Heart left ventricle (tissue), 16 donors: ENCODE measurements at regions not wholly inside any gene's neighbourhood (a gene's known extent, or its start where the extent isn't known, plus 50 kb on each side); places are given as distances from the start of the nearest gene placed in this dataset.
"Not testable (repeated sequence)": the region's sequence is repeated elsewhere in the genome, so short reads cannot be mapped to it uniquely, and the experiment has no call there.

Experiments
- ATAC-seq, 4 donors: fragments of 200-7000 bp; cut with Tn5 transposase; one replicate each; pipeline ENCODE4 v1.9.1; 2020 to 2022; ENCODE audit warnings: moderate library complexity in 4 of 4, mild to moderate bottlenecking in 3 of 4, moderate number of reproducible peaks in 1 of 4
- DNase-seq, 5 donors: peaks; one replicate each; pipeline ENCODE4 v3.0.0-alpha.2; 2020
- H3K27ac ChIP-seq, 12 donors: fragments of 200-600 bp; sonication (generic) in 4 of 12; one replicate each; pipeline versions ENCODE4 v1.5.0 to v1.8.0; 2016 to 2022; ENCODE audit warnings: mild to moderate bottlenecking in 2 of 12
- H3K27me3 ChIP-seq, 9 donors: fragments of 200-600 bp; sonication (generic) in 2 of 9; one replicate each; pipeline versions ENCODE4 v1.5.1 to v1.8.0; 2016 to 2022; ENCODE audit warnings: mild to moderate bottlenecking in 3 of 9
- H3K36me3 ChIP-seq, 9 donors: fragments of 200-600 bp; sonication (generic) in 2 of 9; one replicate each; pipeline versions ENCODE4 v1.5.0 to v1.8.0; 2018 to 2022; ENCODE audit warnings: mild to moderate bottlenecking in 2 of 9
- H3K4me1 ChIP-seq, 12 donors: fragments of 200-600 bp; sonication (generic) in 4 of 12; one replicate each; pipeline versions ENCODE4 v1.5.0 to v1.8.0; 2016 to 2022; ENCODE audit warnings: mild to moderate bottlenecking in 3 of 12
- H3K4me3 ChIP-seq, 12 donors: fragments of 200-600 bp; sonication (generic) in 4 of 12; one replicate each; pipeline versions ENCODE4 v1.5.0 to v1.8.0; 2017 to 2022; ENCODE audit warnings: mild to moderate bottlenecking in 9 of 12, moderate library complexity in 4 of 12
- H3K9me3 ChIP-seq, 12 donors: fragments of 200-600 bp; sonication (generic) in 4 of 12; one replicate each; pipeline versions ENCODE4 v1.5.0 to v1.8.0; 2016 to 2022; ENCODE audit warnings: mild to moderate bottlenecking in 1 of 12
- POLR2A ChIP-seq, 2 donors: fragments of 450-650 bp; IDR thresholded peaks; one replicate each; pipeline ENCODE4 v1.6.1; 2017; ENCODE audit warnings: antibody characterized with exemption in 2 of 2, mild to moderate bottlenecking in 2 of 2, moderate library complexity in 2 of 2
- WGBS, 4 donors: extraction: QIAGEN DNeasy Blood & Tissue Kit in 2 of 4; methylation state at CpG; one replicate each; pipeline versions ENCODE4 v1.1.5 to v1.1.7; 2013 to 2018; 5-methylcytosine and 5-hydroxymethylcytosine counted together
- intact Hi-C, 10 donors: fragments of 100-400 bp; cut with DNase I; formaldehyde crosslinking; loops; one replicate each; pipeline versions ENCODE4 v1.11.1 to v1.14.2; 2022
- TF ChIP-seq, protein P1 (sequence below), 12 donors: fragments of 200-600 bp; sonication (generic) in 4 of 12; IDR thresholded peaks; one replicate each; pipeline versions ENCODE4 v1.5.0 to v1.8.0; 2018 to 2022; ENCODE audit warnings: antibody characterized with exemption in 12 of 12, mild to moderate bottlenecking in 5 of 12
- donor health status: ischemic (EF 13 %, LVEDD 7.1; RV severe dilation, severe dysfunction).
- donor health status: healthy with polysubstance abuse.
- donor health status: DM: no; HTN: yes; CAD: no.
- donor health status: DM: no; HTN: no; CAD: no.
- donor health status: ischemic (EF 25% LVEDD 6.9; RV normal size, moderate dysfunction).
- donor health status: ischemic (EF 25% LVEDD 5.7; RV mildly dilated, moderate dysfunction).
- donor health status: healthy.
- donor health status: DM: yes; HTN: yes; CAD: no.
- donor health status: ischemic (EF 35%, LVEDD 5.7; RV mildly dilated, moderate dysfunction).
- donor health status: nonischemic (EF 11% LVEDD 7.7; RV severe dilation, severe dysfunction).
- donor health status: DM: yes; HTN: yes; CAD: no.
- donor health status: PGD.
- donor health status: ischemic (EF 29% LVEDD 5.4; RV normal size, mild dysfunction).
- donor health status: nonischemic (EF 23%, LVEDD 6.1; RV moderate dilation, normal function).

DNA sequence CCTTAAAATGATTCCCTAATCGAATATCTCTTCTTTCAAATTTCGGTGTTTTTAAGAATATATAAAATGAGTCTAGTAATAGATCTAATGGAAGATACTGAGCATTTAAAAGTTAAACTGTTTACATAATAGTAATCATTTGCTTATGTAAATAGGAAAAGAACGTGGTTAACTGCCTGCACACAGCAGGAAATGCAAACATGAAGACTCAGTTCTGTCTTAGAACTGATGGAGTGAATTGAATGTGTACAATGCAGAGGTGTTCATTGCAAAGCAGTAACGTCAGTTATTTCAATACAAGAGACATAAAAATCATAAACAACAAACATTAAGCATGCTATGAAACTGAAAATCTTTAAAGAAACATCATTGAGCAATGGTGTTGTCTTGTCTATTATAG lies 359.4 kb upstream of the ADAMTS5 start:
- Histone ChIP-seq H3K4me1 (no peaks in the 10 kb centered on the region), H3K36me3 (no peaks in the 10 kb centered on the region), H3K4me3 (no peak overlapping the region), H3K9me3 (peaks cover 0 to 11% (median 0%) of the 10 kb centered on the region in 12 donors), H3K27me3 (no peaks in the 10 kb centered on the region), H3K27ac (no peak overlapping the region)
- no peak for DNase-seq
- ATAC-seq: no peak
- no peak for TF ChIP-seq POLR2A (IDR thresholded peaks at IDR 0.05)
- TF ChIP-seq, protein P1, sequence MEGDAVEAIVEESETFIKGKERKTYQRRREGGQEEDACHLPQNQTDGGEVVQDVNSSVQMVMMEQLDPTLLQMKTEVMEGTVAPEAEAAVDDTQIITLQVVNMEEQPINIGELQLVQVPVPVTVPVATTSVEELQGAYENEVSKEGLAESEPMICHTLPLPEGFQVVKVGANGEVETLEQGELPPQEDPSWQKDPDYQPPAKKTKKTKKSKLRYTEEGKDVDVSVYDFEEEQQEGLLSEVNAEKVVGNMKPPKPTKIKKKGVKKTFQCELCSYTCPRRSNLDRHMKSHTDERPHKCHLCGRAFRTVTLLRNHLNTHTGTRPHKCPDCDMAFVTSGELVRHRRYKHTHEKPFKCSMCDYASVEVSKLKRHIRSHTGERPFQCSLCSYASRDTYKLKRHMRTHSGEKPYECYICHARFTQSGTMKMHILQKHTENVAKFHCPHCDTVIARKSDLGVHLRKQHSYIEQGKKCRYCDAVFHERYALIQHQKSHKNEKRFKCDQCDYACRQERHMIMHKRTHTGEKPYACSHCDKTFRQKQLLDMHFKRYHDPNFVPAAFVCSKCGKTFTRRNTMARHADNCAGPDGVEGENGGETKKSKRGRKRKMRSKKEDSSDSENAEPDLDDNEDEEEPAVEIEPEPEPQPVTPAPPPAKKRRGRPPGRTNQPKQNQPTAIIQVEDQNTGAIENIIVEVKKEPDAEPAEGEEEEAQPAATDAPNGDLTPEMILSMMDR (IDR thresholded peaks at IDR 0.05): no peak
- intact Hi-C loops: no loop called here
- 53 to 57% (median 56%) methylated on average over 4 of the region's 4 CpGs for WGBS, 4 donors

- Histone ChIP-seq H3K27ac (no peak overlapping the region), H3K27me3 (no peaks in the 10 kb centered on the region), H3K4me3 (no peak overlapping the region), H3K9me3 (peaks cover 0 to 11% (median 0%) of the 10 kb centered on the region in 12 donors), H3K4me1 (no peaks in the 10 kb centered on the region), H3K36me3 (no peaks in the 10 kb centered on the region)
- 74 to 86% (median 78%) methylated on average over 2 of the region's 2 CpGs for WGBS, 4 donors
- ATAC-seq (no peak), DNase-seq (no peak)
- intact Hi-C loops: no loop called here
- TF ChIP-seq POLR2A (IDR thresholded peaks at IDR 0.05): no peak
- TF ChIP-seq, protein P1 (IDR thresholded peaks at IDR 0.05): no peak
Observed at GRCh38 chr21:27323331-27323730, 356.4 kb upstream of the ADAMTS5 start.

GRCh38 chr21:27321791-27322190 lies 354.9 kb upstream of the ADAMTS5 start:
- Histone ChIP-seq H3K9me3 (peaks cover 0 to 8% (median 0%) of the 10 kb centered on the region in 12 donors), H3K36me3 (no peaks in the 10 kb centered on the region), H3K27ac (no peak overlapping the region), H3K4me1 (no peaks in the 10 kb centered on the region), H3K27me3 (no peaks in the 10 kb centered on the region), H3K4me3 (no peak overlapping the region)
- ATAC-seq (no peak), DNase-seq (no peak)
- 78 to 87% (median 82%) methylated on average over 2 of the region's 2 CpGs for WGBS, 4 donors
- intact Hi-C loops: no loop called here
- TF ChIP-seq, protein P1 (IDR thresholded peaks at IDR 0.05): no peak
- TF ChIP-seq POLR2A (IDR thresholded peaks at IDR 0.05): no peak

DNA sequence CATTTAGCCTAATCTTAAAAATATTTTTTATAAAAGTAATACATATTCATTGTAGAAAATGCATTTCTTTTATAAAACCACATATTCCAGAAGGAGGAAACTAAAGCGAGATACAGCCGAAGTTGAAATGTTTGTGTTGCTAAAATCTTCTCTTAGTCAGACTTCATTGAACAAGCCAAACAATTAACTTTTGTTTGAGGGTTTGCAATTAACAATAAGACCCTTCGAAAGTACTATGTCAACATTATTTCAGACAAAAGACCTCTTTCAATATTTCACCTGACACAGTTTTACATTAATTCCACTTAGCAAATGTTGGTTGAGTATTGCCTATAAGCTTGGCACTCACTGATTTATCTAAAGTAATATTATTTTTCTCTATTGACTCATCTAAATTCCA lies 354.0 kb upstream of the ADAMTS5 start:
- Histone ChIP-seq H3K4me1 (no peaks in the 10 kb centered on the region), H3K36me3 (no peaks in the 10 kb centered on the region), H3K9me3 (peaks cover 0 to 8% (median 0%) of the 10 kb centered on the region in 12 donors), H3K27me3 (no peaks in the 10 kb centered on the region), H3K27ac (no peak overlapping the region), H3K4me3 (no peak overlapping the region)
- TF ChIP-seq, protein P1 (IDR thresholded peaks at IDR 0.05): no peak
- TF ChIP-seq POLR2A (IDR thresholded peaks at IDR 0.05): no peak
- DNase-seq (no peak), ATAC-seq (no peak)
- intact Hi-C loops: no loop called here
- whole genome bisulfite sequencing, 4 donors: 90 to 91% (median 90%) methylated on average over 3 of the region's 3 CpGs

DNA sequence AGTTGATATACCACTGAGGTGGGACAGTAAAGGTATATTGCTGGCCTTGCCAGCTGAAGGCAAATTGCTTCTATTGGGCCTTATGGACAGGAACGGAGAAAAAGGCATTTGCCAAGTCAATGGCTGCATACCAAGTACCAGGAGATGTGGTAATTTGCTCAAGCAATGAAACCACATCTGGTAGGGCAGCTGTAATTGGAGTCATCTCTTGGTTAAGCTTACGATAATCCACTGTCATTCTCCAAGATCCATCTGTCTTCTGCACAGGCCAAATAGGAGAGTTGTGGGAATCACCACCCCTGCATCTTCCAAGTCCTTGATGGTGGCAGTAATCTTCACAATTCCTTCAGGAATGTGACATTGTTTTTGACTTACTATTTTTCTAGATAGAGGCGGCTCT lies 350.7 kb upstream of the ADAMTS5 start:
- H3K27me3 ChIP-seq, H3K27ac ChIP-seq, H3K4me3 ChIP-seq, H3K36me3 ChIP-seq, ATAC-seq, intact Hi-C loops, H3K4me1 ChIP-seq, DNase-seq: not testable (repeated sequence)
- peaks cover 0 to 14% (median 0%) of the 10 kb centered on the region in 12 donors for H3K9me3 ChIP-seq
- WGBS, 4 donors: 90 to 95% (median 93%) methylated on average over 3 of the region's 3 CpGs
